Chondrocyte (in vitro differentiated cells): ENCODE measurements at regions not wholly inside any gene's neighbourhood (a gene's known extent, or its start where the extent isn't known, plus 50 kb on each side); places are given as distances from the start of the nearest gene placed in this dataset.

ENCODE experiments used
- DNase-seq: peaks from one replicate; pipeline ENCODE4 v3.0.0; 2021; ENCODE audit warnings: mixed read lengths, low spot score
- H3K27ac Mint-ChIP-seq: one replicate; pipeline ENCODE4 v1.8.0; 2021; ENCODE audit warnings: mild to moderate bottlenecking, moderate library complexity, mixed read lengths; ENCODE audit not compliant: unreplicated experiment
- H3K27me3 Mint-ChIP-seq: 2 replicates; pipeline ENCODE4 v1.8.0; 2021; ENCODE audit warnings: low read depth, mixed read lengths
- H3K36me3 Mint-ChIP-seq: 2 replicates; pipeline ENCODE4 v1.8.0; 2021; ENCODE audit warnings: low read depth, mixed read lengths
- H3K4me1 Mint-ChIP-seq: 2 replicates; pipeline ENCODE4 v1.8.0; 2021; ENCODE audit warnings: low read depth, mild to moderate bottlenecking, mixed read lengths
- H3K4me3 Mint-ChIP-seq: one replicate; pipeline ENCODE4 v1.8.0; 2021; ENCODE audit warnings: mild to moderate bottlenecking, moderate library complexity, mixed read lengths; ENCODE audit not compliant: unreplicated experiment
- H3K9me3 Mint-ChIP-seq: 2 replicates; pipeline ENCODE4 v1.8.0; 2021; ENCODE audit warnings: low read depth, mixed read lengths
- TF ChIP-seq, protein P1 (sequence below): fragments of 200-600 bp; sonication (generic); IDR thresholded peaks from 2 replicates; pipeline ENCODE4 v1.5.0; 2021; ENCODE audit warnings: antibody characterized with exemption, mild to moderate bottlenecking, moderate library complexity

GRCh38 chr22:48438800-48439559, 1388.7 kb downstream of the BRD1 start:
- Mint-ChIP-seq H3K27ac (no peak overlapping the region), H3K36me3 (peaks cover 2% of the 10 kb centered on the region), H3K4me1 (no peaks in the 10 kb centered on the region), H3K9me3 (no peaks in the 10 kb centered on the region), H3K4me3 (no peak overlapping the region), H3K27me3 (peaks cover 2% of the 10 kb centered on the region)
- TF ChIP-seq, protein P1, sequence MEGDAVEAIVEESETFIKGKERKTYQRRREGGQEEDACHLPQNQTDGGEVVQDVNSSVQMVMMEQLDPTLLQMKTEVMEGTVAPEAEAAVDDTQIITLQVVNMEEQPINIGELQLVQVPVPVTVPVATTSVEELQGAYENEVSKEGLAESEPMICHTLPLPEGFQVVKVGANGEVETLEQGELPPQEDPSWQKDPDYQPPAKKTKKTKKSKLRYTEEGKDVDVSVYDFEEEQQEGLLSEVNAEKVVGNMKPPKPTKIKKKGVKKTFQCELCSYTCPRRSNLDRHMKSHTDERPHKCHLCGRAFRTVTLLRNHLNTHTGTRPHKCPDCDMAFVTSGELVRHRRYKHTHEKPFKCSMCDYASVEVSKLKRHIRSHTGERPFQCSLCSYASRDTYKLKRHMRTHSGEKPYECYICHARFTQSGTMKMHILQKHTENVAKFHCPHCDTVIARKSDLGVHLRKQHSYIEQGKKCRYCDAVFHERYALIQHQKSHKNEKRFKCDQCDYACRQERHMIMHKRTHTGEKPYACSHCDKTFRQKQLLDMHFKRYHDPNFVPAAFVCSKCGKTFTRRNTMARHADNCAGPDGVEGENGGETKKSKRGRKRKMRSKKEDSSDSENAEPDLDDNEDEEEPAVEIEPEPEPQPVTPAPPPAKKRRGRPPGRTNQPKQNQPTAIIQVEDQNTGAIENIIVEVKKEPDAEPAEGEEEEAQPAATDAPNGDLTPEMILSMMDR: no peak
- peak; percentile 65 for DNase-seq

DNA sequence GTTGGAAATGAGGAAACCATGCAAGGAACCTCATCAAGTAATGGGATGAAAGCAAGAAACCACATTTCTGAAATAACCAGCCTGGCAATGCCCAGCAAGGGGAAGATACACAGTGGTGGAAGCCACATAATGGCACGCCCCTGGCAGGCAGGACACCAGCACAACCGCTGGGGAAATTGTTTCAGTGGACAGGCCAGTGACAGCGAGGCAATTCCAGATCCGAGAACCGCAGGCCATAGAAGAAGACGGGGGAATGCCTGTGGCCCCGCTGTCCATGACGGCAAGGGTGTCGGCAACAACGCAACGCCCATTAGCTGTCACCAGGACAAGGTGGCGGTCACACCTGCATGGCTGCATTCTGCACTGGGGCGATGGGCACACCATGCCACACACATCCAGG, 1389.6 kb downstream of the BRD1 start:
- TF ChIP-seq, protein P1: no peak
- Mint-ChIP-seq H3K27me3 (peaks cover 2% of the 10 kb centered on the region), H3K9me3 (no peaks in the 10 kb centered on the region), H3K36me3 (peaks cover 2% of the 10 kb centered on the region), H3K4me3 (no peak overlapping the region), H3K27ac (no peak overlapping the region), H3K4me1 (no peaks in the 10 kb centered on the region)
- DNase-seq: peak; percentile 66

GRCh38 chr22:48436201-48436931, 1391.3 kb downstream of the BRD1 start:
- H3K4me1 Mint-ChIP-seq: peaks cover 4% of the 10 kb centered on the region
- no peak overlapping the region for H3K27ac Mint-ChIP-seq
- peaks cover 2% of the 10 kb centered on the region for H3K36me3 Mint-ChIP-seq
- no peak overlapping the region for H3K4me3 Mint-ChIP-seq
- no peaks in the 10 kb centered on the region for H3K9me3 Mint-ChIP-seq
- TF ChIP-seq, protein P1: no peak
- DNase-seq: peak; percentile 82
- H3K27me3 Mint-ChIP-seq: peaks cover 2% of the 10 kb centered on the region

DNA sequence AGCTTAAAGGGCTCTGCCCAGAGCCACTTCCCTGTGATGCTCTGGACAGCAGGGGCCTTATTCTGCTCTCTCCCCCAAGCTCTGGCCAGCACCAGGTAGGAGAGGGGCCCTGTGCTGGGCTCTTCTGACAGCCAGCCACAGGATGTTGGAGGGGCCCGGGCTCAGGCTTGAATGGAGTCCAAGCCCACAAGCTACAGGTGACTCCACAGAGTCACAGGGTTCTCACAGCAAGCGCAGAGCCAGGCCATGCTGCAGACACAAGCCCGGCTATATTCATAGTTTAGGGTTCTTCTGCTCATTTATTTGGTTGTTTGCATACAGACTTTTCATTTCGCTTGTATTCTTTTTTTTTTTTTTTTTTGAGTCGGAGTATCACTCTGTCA, 1392.8 kb downstream of the BRD1 start:
- Mint-ChIP-seq H3K4me1 (peaks cover 6% of the 10 kb centered on the region), H3K27me3 (peaks cover 2% of the 10 kb centered on the region), H3K4me3 (no peak overlapping the region), H3K9me3 (no peaks in the 10 kb centered on the region), H3K27ac (no peak overlapping the region), H3K36me3 (peaks cover 2% of the 10 kb centered on the region)
- TF ChIP-seq, protein P1: no peak
- peak; percentile 66 for DNase-seq

DNA sequence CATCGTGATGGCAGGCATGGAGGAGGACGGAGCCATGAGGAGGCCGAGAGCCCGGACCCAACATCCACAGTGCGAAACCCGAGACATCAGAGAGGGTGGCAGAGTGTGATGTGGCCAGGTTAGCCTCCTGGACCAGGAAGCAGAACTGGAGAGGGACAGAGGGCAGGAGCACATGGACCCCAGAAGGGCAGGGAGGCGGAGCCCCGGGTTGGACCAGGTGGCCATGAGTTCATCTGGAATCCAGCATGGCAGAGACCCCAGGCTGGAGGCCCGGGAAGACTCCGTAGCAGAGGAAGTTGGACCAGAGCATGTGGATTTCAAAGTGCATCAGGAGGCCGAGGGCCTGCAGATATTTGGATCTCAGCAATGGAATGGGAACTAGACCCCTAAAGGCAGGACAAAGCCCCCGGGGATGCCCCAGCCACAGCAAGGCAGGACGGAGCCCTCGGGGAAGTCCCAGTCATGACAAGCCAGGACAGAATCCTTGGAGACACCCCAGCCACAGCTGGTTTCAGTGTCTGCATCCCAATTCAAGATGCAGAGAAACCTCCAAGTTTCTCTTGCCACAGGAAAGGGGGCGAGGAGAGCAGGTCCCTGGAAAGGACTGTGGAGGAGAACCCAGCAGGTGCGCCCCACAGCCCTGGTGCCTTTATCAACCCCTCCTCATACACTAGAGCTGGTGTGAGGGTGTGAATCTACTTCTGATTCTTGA, 1393.4 kb downstream of the BRD1 start:
- Mint-ChIP-seq H3K27me3 (peaks cover 2% of the 10 kb centered on the region), H3K36me3 (peaks cover 2% of the 10 kb centered on the region), H3K4me3 (no peak overlapping the region), H3K9me3 (no peaks in the 10 kb centered on the region), H3K4me1 (peaks cover 9% of the 10 kb centered on the region), H3K27ac (no peak overlapping the region)
- peak; percentile 70 for DNase-seq
- TF ChIP-seq, protein P1: no peak
